ENCODE measurements at regions not wholly inside any gene's neighbourhood (a gene's known extent, or its start where the extent isn't known, plus 50 kb on each side); places are given as distances from the start of the nearest gene placed in this dataset.

- no peaks in the 10 kb centered on the region for H3K27me3 ChIP-seq (ENCODE audit: control insufficient read depth in 2 of 2, insufficient read depth in 2 of 2, low read length in 2 of 2)
- H3K4me1 ChIP-seq (ENCODE audit: control insufficient read depth, extremely low read depth, insufficient read depth, low read length), result no peaks in the 10 kb centered on the region
- H3K4me2 ChIP-seq (ENCODE audit: insufficient read depth, low read length), result no peak overlapping the region
- DNase-seq (ENCODE audit: low read depth, low spot score), result no peak
- dilution Hi-C loops (cut with MboI; ENCODE audit: extremely low pct_ligation_motif_present, low sequenced_read_pairs) (no loop called here), intact Hi-C loops (cut with micrococcal nuclease) (no loop called here)
- no peak overlapping the region for H2AFZ ChIP-seq (ENCODE audit: low read depth, low read length)
- no peaks in the 10 kb centered on the region for H4K20me1 ChIP-seq (replicated peaks; ENCODE audit: control insufficient read depth, extremely low read depth, insufficient read depth, low read length)
- H3K9me1 ChIP-seq (replicated peaks; ENCODE audit: control insufficient read depth, extremely low read depth, insufficient read depth, low read length), result no peaks in the 10 kb centered on the region
- no peak overlapping the region for H3K9ac ChIP-seq (replicated peaks; ENCODE audit: extremely low read depth, insufficient read depth, low read length)
- no peaks in the 10 kb centered on the region for H3K79me2 ChIP-seq (ENCODE audit: control insufficient read depth, insufficient read depth, low read length)
- FAIRE-seq, result no peak
- no peak for TF ChIP-seq CTCF (IDR thresholded peaks at IDR 0.05; ENCODE audit: extremely low read depth in 1 of 2, insufficient read depth in 1 of 2, low read depth in 1 of 2, low read length in 2 of 2)
- no peak for TF ChIP-seq POLR2A (IDR thresholded peaks at IDR 0.05; ENCODE audit: low read depth, low read length)
- TF ChIP-seq EZH2 (IDR thresholded peaks at IDR 0.05; ENCODE audit: borderline replicate concordance, low read depth, low read length, severe bottlenecking), result no peak
- TF ChIP-seq POLR2AphosphoS5 (IDR thresholded peaks at IDR 0.05; ENCODE audit: insufficient read depth, low read depth, low read length), result no peak
- no peak for TF ChIP-seq MYC (IDR thresholded peaks at IDR 0.05; ENCODE audit: low read depth, low read length)
- TF ChIP-seq, protein P1, sequence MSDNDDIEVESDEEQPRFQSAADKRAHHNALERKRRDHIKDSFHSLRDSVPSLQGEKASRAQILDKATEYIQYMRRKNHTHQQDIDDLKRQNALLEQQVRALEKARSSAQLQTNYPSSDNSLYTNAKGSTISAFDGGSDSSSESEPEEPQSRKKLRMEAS (IDR thresholded peaks at IDR 0.05; ENCODE audit: insufficient read depth, insufficient read length), result no peak
- no peak for TF ChIP-seq JUN (IDR thresholded peaks at IDR 0.05; ENCODE audit: borderline replicate concordance, insufficient read depth, insufficient read length, low read depth)
- no peak for TF ChIP-seq GATA2 (IDR thresholded peaks at IDR 0.05; ENCODE audit: insufficient read depth, insufficient read length, low read depth, low read length)
- TF ChIP-seq FOS (IDR thresholded peaks at IDR 0.05; ENCODE audit: borderline replicate concordance, insufficient read depth, low read length), result no peak
- no TSS peak for BruUV-seq (replicated peaks)
- no peak overlapping the region for H3K4me3 ChIP-seq (replicated peaks in 1 of 3; ENCODE audit: insufficient read depth in 1 of 3, low read depth in 1 of 3, low read length in 3 of 3)
- H3K36me3 ChIP-seq (ENCODE audit: control insufficient read depth in 2 of 2, extremely low read depth in 1 of 2, insufficient read depth in 2 of 2, low read length in 2 of 2), result no peaks in the 10 kb centered on the region
- no peak overlapping the region for H3K27ac ChIP-seq (ENCODE audit: insufficient read depth, low read depth, low read length)
- ChIA-PET POLR2A (no interaction called here), CTCF (interaction anchor here (1.0 kb wide), 1 partner anchor 12 kb away, joined by 3 read pairs; no protein-coding TSS in a partner anchor)
- no peaks in the 10 kb centered on the region for H3K9me3 ChIP-seq (replicated peaks; ENCODE audit: control insufficient read depth, insufficient read depth, low read length)
Observed at GRCh38 chr22:45084400-45084920, 74.7 kb upstream of the PHF21B start.
